Panc1 (cell line): ENCODE measurements at regions not wholly inside any gene's neighbourhood (a gene's known extent, or its start where the extent isn't known, plus 50 kb on each side); places are given as distances from the start of the nearest gene placed in this dataset.

ENCODE experiments used
- ATAC-seq: fragments of 200-7000 bp; cut with Tn5 transposase; 2 replicates; pipeline ENCODE4 v1.9.1; 2020; ENCODE audit warnings: mild to moderate bottlenecking, moderate library complexity
- BruUV-seq: library from RNA; stranded (reverse); fragments of 400-500 nt; replicated peaks from 2 replicates; lab custom pipeline; 2021; lab: Mats Ljungman, UMichigan
- CTCF ChIA-PET: fragments of 300-600 bp; sonication (Branson Sonifier 250); formaldehyde crosslinking; loops from one replicate; lab custom pipeline; 2022; ENCODE audit warnings: antibody characterized with exemption; lab: Charles Lee
- POLR2A ChIA-PET: fragments of 300-600 bp; sonication (Branson Sonifier 250); formaldehyde crosslinking; loops from one replicate; lab custom pipeline; 2022; ENCODE audit warnings: antibody characterized with exemption; lab: Charles Lee
- DNase-seq: peaks from one replicate; pipeline ENCODE4 v3.0.0-alpha.2; 2010; ENCODE audit warnings: low read depth, low spot score
- H3K27ac ChIP-seq: 2 replicates; pipeline ENCODE4 v1.5.1; 2011; ENCODE audit warnings: mild to moderate bottlenecking, low read length, inconsistent platforms
- H3K27me3 ChIP-seq: fragments of 200-500 bp; sonication (Bioruptor generic); 2 replicates; pipeline ENCODE4 v1.6.0; 2014; ENCODE audit warnings: low read length, inconsistent platforms; ENCODE audit not compliant: control insufficient read depth, insufficient read depth
- H3K36me3 ChIP-seq: fragments of 200-500 bp; sonication (Bioruptor generic); 2 replicates; pipeline ENCODE4 v1.5.1; 2014; ENCODE audit warnings: inconsistent platforms, mild to moderate bottlenecking, low read length, moderate library complexity; ENCODE audit not compliant: control insufficient read depth, insufficient read depth
- H3K4me1 ChIP-seq: 2 replicates; pipeline ENCODE4 v1.5.1; 2011; ENCODE audit warnings: inconsistent platforms, mild to moderate bottlenecking, low read length, moderate library complexity; ENCODE audit not compliant: control insufficient read depth, insufficient read depth
- H3K4me3 ChIP-seq, 2 experiments: 2 replicates each; pipeline ENCODE4 v1.5.1; 2011 to 2012; ENCODE audit warnings: low read depth in 2 of 2, low read length in 2 of 2, mild to moderate bottlenecking in 2 of 2, inconsistent platforms in 1 of 2, moderate library complexity in 1 of 2
- H3K9me3 ChIP-seq: fragments of 200-500 bp; sonication (Bioruptor generic); 2 replicates; pipeline ENCODE4 v1.5.1; 2014; ENCODE audit warnings: low read depth, mild to moderate bottlenecking, inconsistent platforms, low read length, moderate library complexity; ENCODE audit not compliant: control insufficient read depth, insufficient read depth
- POLR2AphosphoS5 ChIP-seq: IDR thresholded peaks from 2 replicates; pipeline ENCODE4 v1.6.1; 2012; ENCODE audit warnings: mild to moderate bottlenecking, low read depth, low read length, moderate library complexity
- SIN3A ChIP-seq: IDR thresholded peaks from 2 replicates; pipeline ENCODE4 v1.6.1; 2012; ENCODE audit warnings: low read depth, mild to moderate bottlenecking, low read length, moderate library complexity, borderline replicate concordance; ENCODE audit not compliant: insufficient read depth
- TCF7L2 ChIP-seq: IDR thresholded peaks from 2 replicates; pipeline ENCODE4 v1.6.1; 2011; ENCODE audit warnings: mild to moderate bottlenecking, low read depth, low read length, inconsistent platforms
- in situ Hi-C: cut with HindIII; loops from 2 replicates; pipeline ENCODE4 v1.10.0; 2016; ENCODE audit warnings: low sequenced_read_pairs, low pct_unique_long_range_greater_than_20kb
- intact Hi-C: fragments of 100-400 bp; cut with micrococcal nuclease; formaldehyde crosslinking; loops from one replicate; pipeline ENCODE4 v1.10.0; 2022; ENCODE audit not compliant: unreplicated experiment
- TF ChIP-seq, protein P1 (sequence below), 2 experiments: IDR thresholded peaks; 2 replicates each; pipeline ENCODE4 v1.6.1; 2011 to 2012; ENCODE audit warnings: low read depth in 2 of 2, control low read depth in 1 of 2, low read length in 1 of 2, mild to moderate bottlenecking in 1 of 2, moderate library complexity in 1 of 2; ENCODE audit not compliant: insufficient read depth in 1 of 2
- TF ChIP-seq, protein P2 (sequence below): fragments of 450-650 bp; IDR thresholded peaks from 2 replicates; pipeline ENCODE4 v1.5.1; 2017; ENCODE audit warnings: mild to moderate bottlenecking

DNA sequence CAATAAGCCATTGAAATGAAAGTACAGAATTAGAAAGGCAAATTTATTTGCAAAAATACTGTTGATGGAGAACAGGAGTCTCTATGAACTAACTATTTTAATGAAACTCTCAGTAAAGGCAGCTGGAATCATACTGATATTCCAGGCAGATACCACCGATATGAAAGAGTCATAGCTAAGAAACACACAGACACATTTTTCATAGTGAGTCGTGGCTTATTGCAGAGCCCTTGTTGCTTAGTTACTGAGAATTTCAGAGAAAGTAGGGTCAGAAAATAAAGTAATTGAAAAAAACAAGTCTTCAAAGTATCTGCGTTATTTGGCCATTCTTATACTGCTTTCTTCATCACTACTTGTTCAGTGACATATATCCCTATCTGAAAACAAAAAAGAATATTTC is 1890.9 kb downstream of the PCDH9 start:
- H3K4me1 ChIP-seq: no peaks in the 10 kb centered on the region
- no TSS peak for BruUV-seq
- DNase-seq (no peak), ATAC-seq (no peak)
- no peaks in the 10 kb centered on the region for H3K9me3 ChIP-seq
- H3K4me3 ChIP-seq: no peak overlapping the region
- H3K27me3 ChIP-seq: no peaks in the 10 kb centered on the region
- H3K36me3 ChIP-seq: no peaks in the 10 kb centered on the region; the same call in 1 of the 2 replicates
- no peak overlapping the region for H3K27ac ChIP-seq
- ChIA-PET POLR2A (no interaction called here), CTCF (no interaction called here)
- no peak for TF ChIP-seq SIN3A
- no peak for TF ChIP-seq TCF7L2
- TF ChIP-seq, protein P1, sequence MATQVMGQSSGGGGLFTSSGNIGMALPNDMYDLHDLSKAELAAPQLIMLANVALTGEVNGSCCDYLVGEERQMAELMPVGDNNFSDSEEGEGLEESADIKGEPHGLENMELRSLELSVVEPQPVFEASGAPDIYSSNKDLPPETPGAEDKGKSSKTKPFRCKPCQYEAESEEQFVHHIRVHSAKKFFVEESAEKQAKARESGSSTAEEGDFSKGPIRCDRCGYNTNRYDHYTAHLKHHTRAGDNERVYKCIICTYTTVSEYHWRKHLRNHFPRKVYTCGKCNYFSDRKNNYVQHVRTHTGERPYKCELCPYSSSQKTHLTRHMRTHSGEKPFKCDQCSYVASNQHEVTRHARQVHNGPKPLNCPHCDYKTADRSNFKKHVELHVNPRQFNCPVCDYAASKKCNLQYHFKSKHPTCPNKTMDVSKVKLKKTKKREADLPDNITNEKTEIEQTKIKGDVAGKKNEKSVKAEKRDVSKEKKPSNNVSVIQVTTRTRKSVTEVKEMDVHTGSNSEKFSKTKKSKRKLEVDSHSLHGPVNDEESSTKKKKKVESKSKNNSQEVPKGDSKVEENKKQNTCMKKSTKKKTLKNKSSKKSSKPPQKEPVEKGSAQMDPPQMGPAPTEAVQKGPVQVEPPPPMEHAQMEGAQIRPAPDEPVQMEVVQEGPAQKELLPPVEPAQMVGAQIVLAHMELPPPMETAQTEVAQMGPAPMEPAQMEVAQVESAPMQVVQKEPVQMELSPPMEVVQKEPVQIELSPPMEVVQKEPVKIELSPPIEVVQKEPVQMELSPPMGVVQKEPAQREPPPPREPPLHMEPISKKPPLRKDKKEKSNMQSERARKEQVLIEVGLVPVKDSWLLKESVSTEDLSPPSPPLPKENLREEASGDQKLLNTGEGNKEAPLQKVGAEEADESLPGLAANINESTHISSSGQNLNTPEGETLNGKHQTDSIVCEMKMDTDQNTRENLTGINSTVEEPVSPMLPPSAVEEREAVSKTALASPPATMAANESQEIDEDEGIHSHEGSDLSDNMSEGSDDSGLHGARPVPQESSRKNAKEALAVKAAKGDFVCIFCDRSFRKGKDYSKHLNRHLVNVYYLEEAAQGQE (IDR thresholded peaks at IDR 0.05; ENCODE audit: insufficient read depth in 1 of 2, low read depth in 2 of 2, low read length in 1 of 2): no peak
- TF ChIP-seq, protein P2, sequence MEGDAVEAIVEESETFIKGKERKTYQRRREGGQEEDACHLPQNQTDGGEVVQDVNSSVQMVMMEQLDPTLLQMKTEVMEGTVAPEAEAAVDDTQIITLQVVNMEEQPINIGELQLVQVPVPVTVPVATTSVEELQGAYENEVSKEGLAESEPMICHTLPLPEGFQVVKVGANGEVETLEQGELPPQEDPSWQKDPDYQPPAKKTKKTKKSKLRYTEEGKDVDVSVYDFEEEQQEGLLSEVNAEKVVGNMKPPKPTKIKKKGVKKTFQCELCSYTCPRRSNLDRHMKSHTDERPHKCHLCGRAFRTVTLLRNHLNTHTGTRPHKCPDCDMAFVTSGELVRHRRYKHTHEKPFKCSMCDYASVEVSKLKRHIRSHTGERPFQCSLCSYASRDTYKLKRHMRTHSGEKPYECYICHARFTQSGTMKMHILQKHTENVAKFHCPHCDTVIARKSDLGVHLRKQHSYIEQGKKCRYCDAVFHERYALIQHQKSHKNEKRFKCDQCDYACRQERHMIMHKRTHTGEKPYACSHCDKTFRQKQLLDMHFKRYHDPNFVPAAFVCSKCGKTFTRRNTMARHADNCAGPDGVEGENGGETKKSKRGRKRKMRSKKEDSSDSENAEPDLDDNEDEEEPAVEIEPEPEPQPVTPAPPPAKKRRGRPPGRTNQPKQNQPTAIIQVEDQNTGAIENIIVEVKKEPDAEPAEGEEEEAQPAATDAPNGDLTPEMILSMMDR: no peak
- TF ChIP-seq POLR2AphosphoS5: no peak
- intact Hi-C loops: no loop called here
- in situ Hi-C loops: no loop called here

DNA sequence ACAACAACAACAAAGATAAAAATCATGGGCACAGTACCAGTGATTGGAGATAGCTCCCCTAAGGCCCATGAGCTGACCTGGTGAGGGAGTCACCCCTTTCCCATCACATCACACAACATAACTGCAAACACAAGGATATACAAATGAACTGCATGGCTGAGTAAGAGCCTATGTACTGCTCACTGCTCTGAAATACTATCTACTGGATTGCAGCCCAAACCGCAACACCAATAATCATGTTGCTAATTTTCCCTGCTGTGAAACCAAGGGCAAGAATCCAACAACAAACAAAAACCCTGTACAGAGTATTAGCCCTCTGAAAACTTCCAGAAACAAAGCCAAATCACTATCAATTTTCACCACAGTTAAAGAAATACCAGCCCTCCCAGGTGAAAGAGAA is 1893.2 kb downstream of the PCDH9 start:
- ATAC-seq: no peak
- Histone ChIP-seq H3K36me3 (no peaks in the 10 kb centered on the region; the same call in 1 of the 2 replicates), H3K27ac (no peak overlapping the region; the same call in 1 of the 2 replicates), H3K27me3 (no peaks in the 10 kb centered on the region), H3K4me1 (no peaks in the 10 kb centered on the region), H3K9me3 (no peaks in the 10 kb centered on the region), H3K4me3 (no peak overlapping the region)
- POLR2A ChIA-PET: no interaction called here
- intact Hi-C loops (no loop called here), in situ Hi-C loops (no loop called here)
- CTCF ChIA-PET: no interaction called here
- TF ChIP-seq POLR2AphosphoS5 (no peak), SIN3A (no peak), TCF7L2 (no peak)
- TF ChIP-seq, protein P1 (IDR thresholded peaks at IDR 0.05; ENCODE audit: insufficient read depth in 1 of 2, low read depth in 2 of 2, low read length in 1 of 2): no peak
- TF ChIP-seq, protein P2: no peak
- no TSS peak for BruUV-seq
- no peak for DNase-seq
